Suppressor macrophage (primary cell): ENCODE measurements at regions not wholly inside any gene's neighbourhood (a gene's known extent, or its start where the extent isn't known, plus 50 kb on each side); places are given as distances from the start of the nearest gene placed in this dataset.
A peak's percentile ranks its signal among the peaks of the same experiment; 100 is the strongest.
"Not testable (repeated sequence)": the region's sequence is repeated elsewhere in the genome, so short reads cannot be mapped to it uniquely, and the experiment has no call there.

Experiments
- DNase-seq, 4 experiments: peaks; one replicate each; pipeline ENCODE4 v3.0.0-alpha.2; 2020 to 2022

GRCh38 chr1:190679044-190679443, 201.4 kb upstream of the BRINP3 start:
- DNase-seq: no peak

GRCh38 chr1:190679454-190679853, 201.8 kb upstream of the BRINP3 start:
- no peak for DNase-seq

- DNase-seq: no peak
Measured at GRCh38 chr1:190679983-190680382, 202.3 kb upstream of the BRINP3 start.

- DNase-seq: no peak
Measured at GRCh38 chr1:190685676-190686075, 208.0 kb upstream of the BRINP3 start.

- DNase-seq: no peak
Measured at GRCh38 chr1:190688096-190688495, 210.4 kb upstream of the BRINP3 start.

GRCh38 chr1:190698488-190698887, 220.8 kb upstream of the BRINP3 start:
- DNase-seq: not testable (repeated sequence)

GRCh38 chr1:190699165-190699564, 221.5 kb upstream of the BRINP3 start:
- DNase-seq: no peak

GRCh38 chr1:190708418-190709057, 230.9 kb upstream of the BRINP3 start:
- DNase-seq: no peak

- DNase-seq: no peak
Measured at GRCh38 chr1:190711069-190711468, 233.4 kb upstream of the BRINP3 start.

- DNase-seq: no peak
Measured at GRCh38 chr1:190717055-190717454, 239.4 kb upstream of the BRINP3 start.

- DNase-seq: no peak
Measured at GRCh38 chr1:190736971-190737590, 259.4 kb upstream of the BRINP3 start.

GRCh38 chr1:190738317-190738716, 260.7 kb upstream of the BRINP3 start:
- DNase-seq: no peak

- no peak for DNase-seq
Measured at GRCh38 chr1:190739926-190740325, 262.3 kb upstream of the BRINP3 start.

- DNase-seq: no peak
Measured at GRCh38 chr1:190747704-190748103, 270.0 kb upstream of the BRINP3 start.

- no peak for DNase-seq
Measured at GRCh38 chr1:190752131-190752530, 274.5 kb upstream of the BRINP3 start.

GRCh38 chr1:190754666-190755065, 277.0 kb upstream of the BRINP3 start:
- peak in 2 of 4 experiments; percentile 8 to 14 for DNase-seq

- DNase-seq: peak in 2 of 4 experiments; percentile 15 to 35
Measured at GRCh38 chr1:190759807-190760206, 282.1 kb upstream of the BRINP3 start.

- DNase-seq: no peak
Measured at GRCh38 chr1:190762325-190762724, 284.7 kb upstream of the BRINP3 start.

- DNase-seq: no peak
Measured at GRCh38 chr1:190792873-190793272, 315.2 kb upstream of the BRINP3 start.

- no peak for DNase-seq
Measured at GRCh38 chr1:190807629-190808028, 330.0 kb upstream of the BRINP3 start.

GRCh38 chr1:190808035-190808434, 330.4 kb upstream of the BRINP3 start:
- DNase-seq: no peak

- DNase-seq: no peak
Measured at GRCh38 chr1:190809312-190809711, 331.6 kb upstream of the BRINP3 start.

GRCh38 chr1:190812996-190813395, 335.3 kb upstream of the BRINP3 start:
- no peak for DNase-seq

- DNase-seq: no peak
Measured at GRCh38 chr1:190832511-190832910, 354.8 kb upstream of the BRINP3 start.

GRCh38 chr1:190835658-190836057, 358.0 kb upstream of the BRINP3 start:
- DNase-seq: no peak
